HL-60 (cell line): ENCODE measurements at regions not wholly inside any gene's neighbourhood (a gene's known extent, or its start where the extent isn't known, plus 50 kb on each side); places are given as distances from the start of the nearest gene placed in this dataset.

Experiments used
- DNase-seq, 2 experiments: peaks; one replicate each; pipeline ENCODE4 v3.0.0-alpha.2; 2010 to 2020; ENCODE audit warnings: low read depth in 1 of 2, low spot score in 1 of 2
- H3K27ac ChIP-seq: fragments of 250-450 bp; sonication (Bioruptor Pico); replicated peaks from 2 replicates; pipeline ENCODE4 v1.5.1; 2020; ENCODE audit warnings: mild to moderate bottlenecking, moderate library complexity
- H3K27me3 ChIP-seq: fragments of 250-450 bp; sonication (Bioruptor Pico); 2 replicates; pipeline ENCODE4 v1.5.1; 2021; ENCODE audit warnings: mild to moderate bottlenecking, moderate library complexity; ENCODE audit not compliant: insufficient read depth, poor library complexity, severe bottlenecking
- H3K4me3 ChIP-seq: replicated peaks from 2 replicates; pipeline ENCODE4 v1.5.1; 2011; ENCODE audit warnings: mild to moderate bottlenecking, control low read depth, low read length; ENCODE audit not compliant: insufficient read depth
- GABPA ChIP-seq: IDR thresholded peaks from 2 replicates; pipeline ENCODE4 v1.6.1; 2012; ENCODE audit warnings: low read depth
- POLR2AphosphoS5 ChIP-seq: IDR thresholded peaks from 2 replicates; pipeline ENCODE4 v1.6.1; 2012; ENCODE audit warnings: low read depth
- SPI1 ChIP-seq: IDR thresholded peaks from 2 replicates; pipeline ENCODE4 v1.6.1; 2012; ENCODE audit warnings: low read depth, mild to moderate bottlenecking, borderline replicate concordance
- TF ChIP-seq, protein P1 (sequence below): IDR thresholded peaks from one replicate; pipeline ENCODE4 v1.5.1; 2011; ENCODE audit warnings: low read length, control low read depth, inconsistent platforms; ENCODE audit not compliant: insufficient read depth
- TF ChIP-seq, protein P2 (sequence below): IDR thresholded peaks from 2 replicates; pipeline ENCODE4 v1.6.1; 2012; ENCODE audit warnings: low read depth; ENCODE audit not compliant: insufficient replicate concordance

DNA sequence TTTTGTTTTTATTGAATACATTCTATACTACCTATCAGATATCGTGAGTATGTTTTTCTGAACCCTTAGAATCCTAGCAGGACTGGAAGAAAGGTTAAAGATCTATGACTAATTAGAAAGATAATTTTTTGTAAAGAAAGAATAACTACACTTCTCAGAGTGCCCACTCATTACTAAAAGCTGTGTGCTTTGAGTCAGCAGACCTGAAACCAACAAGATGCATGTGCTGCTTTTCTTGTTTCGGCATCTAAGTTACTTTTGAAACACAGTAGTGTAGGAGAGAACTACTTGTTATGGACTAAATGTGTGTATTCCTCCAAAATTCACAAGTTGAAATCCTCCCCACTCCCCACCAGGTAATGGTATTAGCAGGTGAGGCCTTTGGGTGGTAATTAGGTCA lies 127.8 kb upstream of the ESRRG start:
- no peak for DNase-seq
- Histone ChIP-seq H3K4me3 (no peak overlapping the region), H3K27ac (no peak overlapping the region), H3K27me3 (no peaks in the 10 kb centered on the region)
- TF ChIP-seq POLR2AphosphoS5: no peak
- TF ChIP-seq, protein P1, sequence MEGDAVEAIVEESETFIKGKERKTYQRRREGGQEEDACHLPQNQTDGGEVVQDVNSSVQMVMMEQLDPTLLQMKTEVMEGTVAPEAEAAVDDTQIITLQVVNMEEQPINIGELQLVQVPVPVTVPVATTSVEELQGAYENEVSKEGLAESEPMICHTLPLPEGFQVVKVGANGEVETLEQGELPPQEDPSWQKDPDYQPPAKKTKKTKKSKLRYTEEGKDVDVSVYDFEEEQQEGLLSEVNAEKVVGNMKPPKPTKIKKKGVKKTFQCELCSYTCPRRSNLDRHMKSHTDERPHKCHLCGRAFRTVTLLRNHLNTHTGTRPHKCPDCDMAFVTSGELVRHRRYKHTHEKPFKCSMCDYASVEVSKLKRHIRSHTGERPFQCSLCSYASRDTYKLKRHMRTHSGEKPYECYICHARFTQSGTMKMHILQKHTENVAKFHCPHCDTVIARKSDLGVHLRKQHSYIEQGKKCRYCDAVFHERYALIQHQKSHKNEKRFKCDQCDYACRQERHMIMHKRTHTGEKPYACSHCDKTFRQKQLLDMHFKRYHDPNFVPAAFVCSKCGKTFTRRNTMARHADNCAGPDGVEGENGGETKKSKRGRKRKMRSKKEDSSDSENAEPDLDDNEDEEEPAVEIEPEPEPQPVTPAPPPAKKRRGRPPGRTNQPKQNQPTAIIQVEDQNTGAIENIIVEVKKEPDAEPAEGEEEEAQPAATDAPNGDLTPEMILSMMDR: no peak
- no peak for TF ChIP-seq GABPA

DNA sequence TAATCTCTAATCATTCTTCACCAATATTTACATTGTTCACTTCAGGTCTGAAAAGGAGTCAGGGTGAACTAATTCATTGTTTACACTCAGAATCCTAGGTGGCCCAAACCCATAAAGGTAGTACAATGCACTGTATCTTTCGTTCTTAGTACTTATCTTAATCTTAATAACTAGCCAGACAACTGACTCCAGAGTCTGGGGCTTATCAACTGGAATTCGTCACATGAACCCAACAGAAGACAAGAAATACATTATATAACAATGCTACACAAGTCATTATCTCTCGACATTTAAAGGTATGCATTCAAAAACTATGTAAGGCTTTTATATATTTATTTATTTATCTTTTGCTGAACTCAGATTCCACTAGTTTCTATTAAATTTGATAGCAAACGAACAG lies 125.9 kb upstream of the ESRRG start:
- H3K27me3 ChIP-seq: no peaks in the 10 kb centered on the region
- TF ChIP-seq, protein P1: no peak
- TF ChIP-seq GABPA (no peak), POLR2AphosphoS5 (no peak), SPI1 (no peak)
- TF ChIP-seq, protein P2, sequence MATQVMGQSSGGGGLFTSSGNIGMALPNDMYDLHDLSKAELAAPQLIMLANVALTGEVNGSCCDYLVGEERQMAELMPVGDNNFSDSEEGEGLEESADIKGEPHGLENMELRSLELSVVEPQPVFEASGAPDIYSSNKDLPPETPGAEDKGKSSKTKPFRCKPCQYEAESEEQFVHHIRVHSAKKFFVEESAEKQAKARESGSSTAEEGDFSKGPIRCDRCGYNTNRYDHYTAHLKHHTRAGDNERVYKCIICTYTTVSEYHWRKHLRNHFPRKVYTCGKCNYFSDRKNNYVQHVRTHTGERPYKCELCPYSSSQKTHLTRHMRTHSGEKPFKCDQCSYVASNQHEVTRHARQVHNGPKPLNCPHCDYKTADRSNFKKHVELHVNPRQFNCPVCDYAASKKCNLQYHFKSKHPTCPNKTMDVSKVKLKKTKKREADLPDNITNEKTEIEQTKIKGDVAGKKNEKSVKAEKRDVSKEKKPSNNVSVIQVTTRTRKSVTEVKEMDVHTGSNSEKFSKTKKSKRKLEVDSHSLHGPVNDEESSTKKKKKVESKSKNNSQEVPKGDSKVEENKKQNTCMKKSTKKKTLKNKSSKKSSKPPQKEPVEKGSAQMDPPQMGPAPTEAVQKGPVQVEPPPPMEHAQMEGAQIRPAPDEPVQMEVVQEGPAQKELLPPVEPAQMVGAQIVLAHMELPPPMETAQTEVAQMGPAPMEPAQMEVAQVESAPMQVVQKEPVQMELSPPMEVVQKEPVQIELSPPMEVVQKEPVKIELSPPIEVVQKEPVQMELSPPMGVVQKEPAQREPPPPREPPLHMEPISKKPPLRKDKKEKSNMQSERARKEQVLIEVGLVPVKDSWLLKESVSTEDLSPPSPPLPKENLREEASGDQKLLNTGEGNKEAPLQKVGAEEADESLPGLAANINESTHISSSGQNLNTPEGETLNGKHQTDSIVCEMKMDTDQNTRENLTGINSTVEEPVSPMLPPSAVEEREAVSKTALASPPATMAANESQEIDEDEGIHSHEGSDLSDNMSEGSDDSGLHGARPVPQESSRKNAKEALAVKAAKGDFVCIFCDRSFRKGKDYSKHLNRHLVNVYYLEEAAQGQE: no peak

DNA sequence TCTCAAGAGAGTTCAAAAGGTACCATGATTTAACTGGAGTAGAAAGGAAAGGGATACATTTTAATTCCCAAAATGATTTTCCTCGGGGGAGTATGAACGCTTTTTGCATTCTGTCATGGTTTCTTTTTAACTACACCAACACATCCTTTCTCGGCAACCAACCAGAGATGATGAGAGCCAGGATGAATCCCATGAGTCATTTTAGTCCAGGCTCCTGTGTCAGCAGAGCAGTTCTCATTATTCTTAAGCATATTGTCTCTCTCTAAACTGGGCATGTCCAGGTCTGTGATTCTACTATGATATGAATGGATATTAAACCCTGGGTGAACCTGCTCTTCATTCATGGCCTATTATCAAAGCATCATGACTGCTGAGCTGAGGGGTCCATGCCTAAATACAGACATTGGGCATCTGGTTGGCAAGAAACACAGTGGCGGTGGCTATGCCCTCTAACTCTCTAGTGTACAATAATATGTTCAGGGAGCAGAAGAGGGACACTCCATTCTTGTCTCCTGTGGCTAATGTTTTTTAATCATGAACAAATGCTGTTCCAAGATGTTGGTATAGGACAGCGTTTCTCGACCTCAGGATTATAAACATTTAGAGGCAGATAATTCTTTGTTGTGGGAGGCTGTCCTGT lies 124.3 kb upstream of the ESRRG start:
- Histone ChIP-seq H3K27me3 (no peaks in the 10 kb centered on the region), H3K27ac (no peak overlapping the region), H3K4me3 (no peak overlapping the region)
- TF ChIP-seq POLR2AphosphoS5: no peak
- TF ChIP-seq, protein P1: no peak
- no peak for TF ChIP-seq GABPA
- no peak for TF ChIP-seq SPI1
- TF ChIP-seq, protein P2: no peak
- DNase-seq: no peak

More for the DNA sequence above, 125.9 kb upstream of the ESRRG start:
- DNase-seq: no peak
- no peak overlapping the region for H3K27ac ChIP-seq
- no peak overlapping the region for H3K4me3 ChIP-seq

DNA sequence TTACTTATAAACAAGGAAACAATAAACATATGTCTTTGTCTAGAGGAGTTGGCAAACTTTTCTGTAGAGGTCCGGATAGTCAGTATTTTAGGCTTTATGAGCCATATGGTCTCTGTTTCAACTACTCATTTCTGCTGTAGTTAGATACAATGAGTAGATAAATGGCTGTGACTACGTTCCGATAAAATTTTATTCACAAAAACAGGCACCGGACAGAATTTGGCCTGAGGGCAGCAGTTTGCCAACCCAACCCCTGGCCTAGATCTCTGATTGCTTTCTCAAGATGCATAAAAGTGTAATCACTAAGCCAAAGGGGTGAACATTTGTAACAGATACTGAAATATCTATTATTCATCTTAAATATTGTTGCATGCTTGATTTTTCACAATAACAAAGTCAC lies 123.1 kb upstream of the ESRRG start:
- no peak for DNase-seq
- Histone ChIP-seq H3K27ac (no peak overlapping the region), H3K27me3 (no peaks in the 10 kb centered on the region), H3K4me3 (no peak overlapping the region)
- TF ChIP-seq, protein P2: no peak
- TF ChIP-seq GABPA (no peak), SPI1 (no peak), POLR2AphosphoS5 (no peak)
- TF ChIP-seq, protein P1: no peak
